Body of pancreas (tissue), 4 donors: ENCODE measurements at regions not wholly inside any gene's neighbourhood (a gene's known extent, or its start where the extent isn't known, plus 50 kb on each side); places are given as distances from the start of the nearest gene placed in this dataset.

Source experiments
- CTCF ChIP-seq, 7 experiments: fragments of 450-650 bp in 4 of 7; fragments of 200-600 bp in 3 of 7; sonication (generic) in 3 of 7; IDR thresholded peaks; one replicate each; pipeline ENCODE4 v1.5.1; 2016 to 2019; ENCODE audit warnings: antibody characterized with exemption in 7 of 7
- POLR2A ChIP-seq, 3 donors: fragments of 450-650 bp; IDR thresholded peaks; one replicate each; pipeline ENCODE4 v1.6.1; 2016; ENCODE audit warnings: antibody characterized with exemption in 3 of 3, mild to moderate bottlenecking in 2 of 3

- TF ChIP-seq CTCF (IDR thresholded peaks at IDR 0.05) (no peak), POLR2A (IDR thresholded peaks at IDR 0.05) (no peak)
These were observed 60.2 kb upstream of the UQCRFS1 start for GRCh38 chr19:29273000-29273640.
